HEK293 (cell line): ENCODE measurements at regions not wholly inside any gene's neighbourhood (a gene's known extent, or its start where the extent isn't known, plus 50 kb on each side); places are given as distances from the start of the nearest gene placed in this dataset.

Source experiments
- HOXA7 ChIP-seq: sonication (generic); formaldehyde crosslinking; IDR thresholded peaks from 2 replicates; pipeline ENCODE4 v1.8.1; 2022; ENCODE audit warnings: missing genetic modification reagents, borderline replicate concordance
- REST ChIP-seq: fragments of 450-650 bp; formaldehyde crosslinking; IDR thresholded peaks from 2 replicates; pipeline ENCODE4 v1.5.1; 2016; ENCODE audit warnings: missing biosample characterization, missing genetic modification characterization
- ZBTB1 ChIP-seq: fragments of 450-650 bp; formaldehyde crosslinking; IDR thresholded peaks from 2 replicates; pipeline ENCODE4 v1.5.1; 2016; ENCODE audit warnings: missing biosample characterization, missing genetic modification characterization
- TF ChIP-seq, protein P1 (sequence below): fragments of 450-650 bp; formaldehyde crosslinking; IDR thresholded peaks from 2 replicates; pipeline ENCODE4 v1.5.1; 2016; ENCODE audit warnings: missing biosample characterization, missing genetic modification characterization

DNA sequence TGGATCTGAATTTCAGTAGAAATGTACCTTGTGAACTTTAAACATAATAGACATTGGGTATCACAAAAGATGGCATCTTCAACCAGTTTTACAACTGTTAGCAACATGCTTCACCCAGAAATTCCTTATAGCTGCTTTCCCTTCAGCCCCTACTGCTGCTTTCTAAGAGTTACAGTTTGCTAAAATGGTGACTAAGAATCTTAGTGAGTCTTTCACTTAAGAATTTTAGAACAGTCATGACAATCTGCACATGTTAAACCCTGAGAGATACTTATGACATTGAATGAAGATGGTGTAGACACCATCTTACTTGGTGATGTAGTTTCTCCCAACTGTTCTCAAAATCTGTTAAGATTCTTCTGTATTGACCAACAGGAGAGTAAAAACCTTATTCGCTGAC lies 129.7 kb upstream of the UBE2E1 start:
- TF ChIP-seq, protein P1, sequence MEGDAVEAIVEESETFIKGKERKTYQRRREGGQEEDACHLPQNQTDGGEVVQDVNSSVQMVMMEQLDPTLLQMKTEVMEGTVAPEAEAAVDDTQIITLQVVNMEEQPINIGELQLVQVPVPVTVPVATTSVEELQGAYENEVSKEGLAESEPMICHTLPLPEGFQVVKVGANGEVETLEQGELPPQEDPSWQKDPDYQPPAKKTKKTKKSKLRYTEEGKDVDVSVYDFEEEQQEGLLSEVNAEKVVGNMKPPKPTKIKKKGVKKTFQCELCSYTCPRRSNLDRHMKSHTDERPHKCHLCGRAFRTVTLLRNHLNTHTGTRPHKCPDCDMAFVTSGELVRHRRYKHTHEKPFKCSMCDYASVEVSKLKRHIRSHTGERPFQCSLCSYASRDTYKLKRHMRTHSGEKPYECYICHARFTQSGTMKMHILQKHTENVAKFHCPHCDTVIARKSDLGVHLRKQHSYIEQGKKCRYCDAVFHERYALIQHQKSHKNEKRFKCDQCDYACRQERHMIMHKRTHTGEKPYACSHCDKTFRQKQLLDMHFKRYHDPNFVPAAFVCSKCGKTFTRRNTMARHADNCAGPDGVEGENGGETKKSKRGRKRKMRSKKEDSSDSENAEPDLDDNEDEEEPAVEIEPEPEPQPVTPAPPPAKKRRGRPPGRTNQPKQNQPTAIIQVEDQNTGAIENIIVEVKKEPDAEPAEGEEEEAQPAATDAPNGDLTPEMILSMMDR, result no peak
- TF ChIP-seq HOXA7 (CRISPR knock-in tag), result no peak
- no peak for TF ChIP-seq ZBTB1 (tag by site-specific recombination)
- no peak for TF ChIP-seq REST (tag by site-specific recombination)
